ENCODE measurements at regions not wholly inside any gene's neighbourhood (a gene's known extent, or its start where the extent isn't known, plus 50 kb on each side); places are given as distances from the start of the nearest gene placed in this dataset.

GRCh38 chr9:14399756-14400657 is 86.1 kb upstream of the NFIB start:
- H3K4me3 ChIP-seq (ENCODE audit: low read length) = no peak overlapping the region
- H3K27ac ChIP-seq (ENCODE audit: low read length) = no peak overlapping the region
- no peaks in the 10 kb centered on the region for H3K27me3 ChIP-seq (ENCODE audit: control insufficient read depth, insufficient read depth, low read length)
- DNase-seq (ENCODE audit: low read depth, low spot score) = no peak
- no peaks in the 10 kb centered on the region for H3K9me3 ChIP-seq (ENCODE audit: control insufficient read depth, insufficient read depth, low read length)
- WGBS (ENCODE audit: insufficient coverage, insufficient read length) = no CpG with 5 or more reads among the region's 5 CpGs
- no peaks in the 10 kb centered on the region for H3K36me3 ChIP-seq (ENCODE audit: control insufficient read depth, insufficient read depth, low read length)
- no peaks in the 10 kb centered on the region; the same call in none of the 2 replicates for H3K4me1 ChIP-seq (ENCODE audit: control insufficient read depth, insufficient read depth, low read length)

- no peaks in the 10 kb centered on the region for H3K27me3 ChIP-seq (ENCODE audit: control insufficient read depth, insufficient read depth, low read length)
- H3K4me1 ChIP-seq (ENCODE audit: control insufficient read depth, insufficient read depth, low read length) = no peaks in the 10 kb centered on the region; the same call in none of the 2 replicates
- WGBS (ENCODE audit: insufficient coverage, insufficient read length) = no CpG with 5 or more reads among the region's 8 CpGs
- no peak for DNase-seq (ENCODE audit: low read depth, low spot score)
- no peak overlapping the region for H3K27ac ChIP-seq (ENCODE audit: low read length)
- no peaks in the 10 kb centered on the region for H3K36me3 ChIP-seq (ENCODE audit: control insufficient read depth, insufficient read depth, low read length)
- H3K9me3 ChIP-seq (ENCODE audit: control insufficient read depth, insufficient read depth, low read length) = no peaks in the 10 kb centered on the region
- no peak overlapping the region for H3K4me3 ChIP-seq (ENCODE audit: low read length)
Measured at GRCh38 chr9:14398473-14398872, 84.5 kb upstream of the NFIB start.

- DNase-seq (ENCODE audit: low read depth, low spot score) = no peak
- Histone ChIP-seq H3K9me3 (ENCODE audit: control insufficient read depth, insufficient read depth, low read length) (no peaks in the 10 kb centered on the region), H3K4me3 (ENCODE audit: low read length) (no peak overlapping the region), H3K27me3 (ENCODE audit: control insufficient read depth, insufficient read depth, low read length) (no peaks in the 10 kb centered on the region), H3K36me3 (ENCODE audit: control insufficient read depth, insufficient read depth, low read length) (no peaks in the 10 kb centered on the region), H3K4me1 (ENCODE audit: control insufficient read depth, insufficient read depth, low read length) (no peaks in the 10 kb centered on the region; the same call in none of the 2 replicates), H3K27ac (ENCODE audit: low read length) (no peak overlapping the region)
- no CpG with 5 or more reads among the region's 5 CpGs for WGBS (ENCODE audit: insufficient coverage, insufficient read length)
Measured at GRCh38 chr9:14396171-14396570, 82.2 kb upstream of the NFIB start.

GRCh38 chr9:14395317-14396082 is 81.6 kb upstream of the NFIB start:
- H3K27me3 ChIP-seq (ENCODE audit: control insufficient read depth, insufficient read depth, low read length) = no peaks in the 10 kb centered on the region
- DNase-seq (ENCODE audit: low read depth, low spot score) = no peak
- H3K27ac ChIP-seq (ENCODE audit: low read length) = no peak overlapping the region
- 100% methylated on average over 2 of the region's 11 CpGs for WGBS (ENCODE audit: insufficient coverage, insufficient read length)
- H3K36me3 ChIP-seq (ENCODE audit: control insufficient read depth, insufficient read depth, low read length) = no peaks in the 10 kb centered on the region
- no peaks in the 10 kb centered on the region for H3K9me3 ChIP-seq (ENCODE audit: control insufficient read depth, insufficient read depth, low read length)
- H3K4me1 ChIP-seq (ENCODE audit: control insufficient read depth, insufficient read depth, low read length) = no peaks in the 10 kb centered on the region; the same call in none of the 2 replicates
- H3K4me3 ChIP-seq (ENCODE audit: low read length) = no peak overlapping the region

- Histone ChIP-seq H3K9me3 (ENCODE audit: control insufficient read depth, insufficient read depth, low read length) (no peaks in the 10 kb centered on the region), H3K27me3 (ENCODE audit: control insufficient read depth, insufficient read depth, low read length) (no peaks in the 10 kb centered on the region), H3K4me3 (ENCODE audit: low read length) (no peak overlapping the region), H3K36me3 (ENCODE audit: control insufficient read depth, insufficient read depth, low read length) (no peaks in the 10 kb centered on the region), H3K27ac (ENCODE audit: low read length) (no peak overlapping the region), H3K4me1 (ENCODE audit: control insufficient read depth, insufficient read depth, low read length) (no peaks in the 10 kb centered on the region; the same call in 1 of the 2 replicates)
- no CpG with 5 or more reads among the region's 2 CpGs for WGBS (ENCODE audit: insufficient coverage, insufficient read length)
- DNase-seq (ENCODE audit: low read depth, low spot score) = no peak
Measured at GRCh38 chr9:14393418-14393817, 79.5 kb upstream of the NFIB start.

GRCh38 chr9:14391620-14392019 is 77.7 kb upstream of the NFIB start:
- Histone ChIP-seq H3K36me3 (ENCODE audit: control insufficient read depth, insufficient read depth, low read length) (no peaks in the 10 kb centered on the region; the same call in 1 of the 2 replicates), H3K4me3 (ENCODE audit: low read length) (no peak overlapping the region), H3K9me3 (ENCODE audit: control insufficient read depth, insufficient read depth, low read length) (no peaks in the 10 kb centered on the region), H3K4me1 (ENCODE audit: control insufficient read depth, insufficient read depth, low read length) (no peaks in the 10 kb centered on the region; the same call in 1 of the 2 replicates), H3K27me3 (ENCODE audit: control insufficient read depth, insufficient read depth, low read length) (no peaks in the 10 kb centered on the region), H3K27ac (ENCODE audit: low read length) (no peak overlapping the region)
- no peak for DNase-seq (ENCODE audit: low read depth, low spot score)
- no CpG with 5 or more reads among the region's 3 CpGs for WGBS (ENCODE audit: insufficient coverage, insufficient read length)

- H3K9me3 ChIP-seq (ENCODE audit: control insufficient read depth, insufficient read depth, low read length) = no peaks in the 10 kb centered on the region
- DNase-seq (ENCODE audit: low read depth, low spot score) = no peak
- no peaks in the 10 kb centered on the region; the same call in 1 of the 2 replicates for H3K36me3 ChIP-seq (ENCODE audit: control insufficient read depth, insufficient read depth, low read length)
- no peak overlapping the region for H3K27ac ChIP-seq (ENCODE audit: low read length)
- no CpG with 5 or more reads among the region's 2 CpGs for WGBS (ENCODE audit: insufficient coverage, insufficient read length)
- no peaks in the 10 kb centered on the region for H3K4me1 ChIP-seq (ENCODE audit: control insufficient read depth, insufficient read depth, low read length)
- H3K27me3 ChIP-seq (ENCODE audit: control insufficient read depth, insufficient read depth, low read length) = no peaks in the 10 kb centered on the region
- H3K4me3 ChIP-seq (ENCODE audit: low read length) = no peak overlapping the region
Measured at GRCh38 chr9:14389657-14390056, 75.7 kb upstream of the NFIB start.

- no peak overlapping the region for H3K4me3 ChIP-seq (ENCODE audit: low read length)
- H3K4me1 ChIP-seq (ENCODE audit: control insufficient read depth, insufficient read depth, low read length) = no peaks in the 10 kb centered on the region
- no peaks in the 10 kb centered on the region; the same call in 1 of the 2 replicates for H3K36me3 ChIP-seq (ENCODE audit: control insufficient read depth, insufficient read depth, low read length)
- no peaks in the 10 kb centered on the region for H3K9me3 ChIP-seq (ENCODE audit: control insufficient read depth, insufficient read depth, low read length)
- no peak for DNase-seq (ENCODE audit: low read depth, low spot score)
- H3K27me3 ChIP-seq (ENCODE audit: control insufficient read depth, insufficient read depth, low read length) = no peaks in the 10 kb centered on the region
- no CpG with 5 or more reads among the region's 1 CpG for WGBS (ENCODE audit: insufficient coverage, insufficient read length)
- no peak overlapping the region for H3K27ac ChIP-seq (ENCODE audit: low read length)
Measured at GRCh38 chr9:14389146-14389545, 75.2 kb upstream of the NFIB start.

GRCh38 chr9:14383773-14384172 is 69.8 kb upstream of the NFIB start:
- DNase-seq (ENCODE audit: low read depth, low spot score) = no peak
- no peak overlapping the region for H3K27ac ChIP-seq (ENCODE audit: low read length)

GRCh38 chr9:14383294-14383693 is 69.4 kb upstream of the NFIB start:
- H3K36me3 ChIP-seq (ENCODE audit: control insufficient read depth, insufficient read depth, low read length) = no peaks in the 10 kb centered on the region; the same call in 1 of the 2 replicates
- no peaks in the 10 kb centered on the region for H3K27me3 ChIP-seq (ENCODE audit: control insufficient read depth, insufficient read depth, low read length)
- H3K9me3 ChIP-seq (ENCODE audit: control insufficient read depth, insufficient read depth, low read length) = no peaks in the 10 kb centered on the region
- no peaks in the 10 kb centered on the region for H3K4me1 ChIP-seq (ENCODE audit: control insufficient read depth, insufficient read depth, low read length)
- DNase-seq (ENCODE audit: low read depth, low spot score) = no peak
- no CpG with 5 or more reads among the region's 2 CpGs for WGBS (ENCODE audit: insufficient coverage, insufficient read length)
- H3K4me3 ChIP-seq (ENCODE audit: low read length) = no peak overlapping the region
- no peak overlapping the region for H3K27ac ChIP-seq (ENCODE audit: low read length)

More at GRCh38 chr9:14383773-14384172, 69.8 kb upstream of the NFIB start:
- no CpG with 5 or more reads among the region's 12 CpGs for WGBS (ENCODE audit: insufficient coverage, insufficient read length)
- Histone ChIP-seq H3K27me3 (ENCODE audit: control insufficient read depth, insufficient read depth, low read length) (no peaks in the 10 kb centered on the region), H3K36me3 (ENCODE audit: control insufficient read depth, insufficient read depth, low read length) (no peaks in the 10 kb centered on the region; the same call in 1 of the 2 replicates), H3K9me3 (ENCODE audit: control insufficient read depth, insufficient read depth, low read length) (no peaks in the 10 kb centered on the region), H3K4me1 (ENCODE audit: control insufficient read depth, insufficient read depth, low read length) (no peaks in the 10 kb centered on the region), H3K4me3 (ENCODE audit: low read length) (no peak overlapping the region)
